LNCaP clone FGC (cell line): ENCODE measurements at regions not wholly inside any gene's neighbourhood (a gene's known extent, or its start where the extent isn't known, plus 50 kb on each side); places are given as distances from the start of the nearest gene placed in this dataset.
"Not testable (repeated sequence)": the region's sequence is repeated elsewhere in the genome, so short reads cannot be mapped to it uniquely, and the experiment has no call there.

Source experiments
- DNase-seq: peaks from one replicate; pipeline ENCODE4 v3.0.0-alpha.2; 2011; ENCODE audit warnings: low read depth
- H3K4me3 ChIP-seq: 2 replicates; pipeline ENCODE4 v1.5.1; 2011; ENCODE audit warnings: mild to moderate bottlenecking, low read depth, low read length, control low read depth
- TF ChIP-seq, protein P1 (sequence below): IDR thresholded peaks from 2 replicates; pipeline ENCODE4 v1.5.1; 2012; ENCODE audit warnings: mild to moderate bottlenecking; ENCODE audit not compliant: control insufficient read depth, insufficient read depth; ENCODE audit errors: extremely low read depth

DNA sequence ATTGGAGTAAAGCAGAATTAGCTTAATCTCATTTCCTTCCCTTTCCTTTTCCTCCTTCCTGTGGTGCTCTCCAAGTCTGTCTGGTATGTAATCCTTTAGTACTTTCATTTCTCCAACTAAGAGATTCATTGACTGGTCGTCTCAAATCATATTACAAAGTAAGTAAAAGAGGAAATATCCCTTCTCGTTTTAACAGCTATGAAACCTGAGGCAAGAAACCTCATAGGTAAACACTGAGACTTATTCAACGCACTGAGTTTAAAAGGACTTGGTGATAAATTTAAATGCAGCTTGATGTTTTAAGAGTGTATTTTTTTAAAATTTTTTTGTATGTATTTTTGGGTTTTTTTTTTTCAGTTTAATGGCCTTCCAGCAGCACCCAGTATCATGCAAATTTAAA is 117.2 kb upstream of the LRRC3B start:
- DNase-seq = no peak
- TF ChIP-seq, protein P1, sequence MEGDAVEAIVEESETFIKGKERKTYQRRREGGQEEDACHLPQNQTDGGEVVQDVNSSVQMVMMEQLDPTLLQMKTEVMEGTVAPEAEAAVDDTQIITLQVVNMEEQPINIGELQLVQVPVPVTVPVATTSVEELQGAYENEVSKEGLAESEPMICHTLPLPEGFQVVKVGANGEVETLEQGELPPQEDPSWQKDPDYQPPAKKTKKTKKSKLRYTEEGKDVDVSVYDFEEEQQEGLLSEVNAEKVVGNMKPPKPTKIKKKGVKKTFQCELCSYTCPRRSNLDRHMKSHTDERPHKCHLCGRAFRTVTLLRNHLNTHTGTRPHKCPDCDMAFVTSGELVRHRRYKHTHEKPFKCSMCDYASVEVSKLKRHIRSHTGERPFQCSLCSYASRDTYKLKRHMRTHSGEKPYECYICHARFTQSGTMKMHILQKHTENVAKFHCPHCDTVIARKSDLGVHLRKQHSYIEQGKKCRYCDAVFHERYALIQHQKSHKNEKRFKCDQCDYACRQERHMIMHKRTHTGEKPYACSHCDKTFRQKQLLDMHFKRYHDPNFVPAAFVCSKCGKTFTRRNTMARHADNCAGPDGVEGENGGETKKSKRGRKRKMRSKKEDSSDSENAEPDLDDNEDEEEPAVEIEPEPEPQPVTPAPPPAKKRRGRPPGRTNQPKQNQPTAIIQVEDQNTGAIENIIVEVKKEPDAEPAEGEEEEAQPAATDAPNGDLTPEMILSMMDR = no peak
- no peak overlapping the region for H3K4me3 ChIP-seq

DNA sequence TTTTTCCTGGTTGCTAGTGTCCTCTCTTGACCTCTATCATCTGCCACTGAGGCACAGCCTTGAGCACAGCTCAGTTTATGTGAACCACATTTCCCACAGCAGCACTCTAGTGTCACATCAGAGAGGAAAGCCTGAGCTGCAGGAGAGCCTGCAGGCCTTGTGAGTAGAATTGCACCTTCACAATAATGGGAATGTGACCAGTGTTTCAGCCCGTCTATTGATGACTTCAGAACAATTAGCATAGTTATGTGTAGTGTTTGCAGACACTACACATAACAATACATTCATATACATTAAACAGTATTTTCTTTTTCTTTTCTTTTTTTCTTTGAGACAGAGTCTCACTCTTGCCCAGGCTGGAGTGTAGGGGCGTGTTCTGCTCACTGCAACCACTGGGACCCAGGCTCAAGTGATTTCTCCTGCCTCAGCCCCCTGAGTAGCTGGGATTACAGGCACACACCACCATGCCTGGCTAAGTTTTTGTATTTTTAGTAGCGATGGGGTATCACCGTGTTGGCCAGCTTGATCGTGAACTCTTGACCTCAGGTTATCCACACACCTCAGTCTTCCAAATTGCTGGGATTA is 108.0 kb upstream of the LRRC3B start:
- DNase-seq, H3K4me3 ChIP-seq: not testable (repeated sequence)

DNA sequence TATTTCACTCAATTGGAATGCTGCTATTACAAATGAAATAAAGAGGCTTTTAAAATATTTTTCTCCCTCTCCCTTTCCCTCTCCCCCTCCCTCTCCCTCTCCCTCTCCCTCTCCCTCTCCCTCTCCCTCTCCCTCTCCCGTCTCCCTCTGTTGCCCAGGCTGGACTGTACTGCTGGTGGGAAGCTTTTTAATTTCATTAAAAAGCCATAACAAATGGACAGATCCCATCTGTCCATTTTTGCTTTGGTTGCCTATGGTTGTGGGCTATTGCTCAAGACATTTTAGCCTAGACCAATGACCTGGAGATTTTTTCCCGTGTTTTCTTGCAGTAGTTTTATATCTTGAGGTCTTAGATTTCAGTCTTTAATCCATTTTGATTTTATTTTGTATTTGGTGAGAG is 107.2 kb upstream of the LRRC3B start:
- no peak overlapping the region for H3K4me3 ChIP-seq
- DNase-seq = no peak
- TF ChIP-seq, protein P1 = no peak

DNA sequence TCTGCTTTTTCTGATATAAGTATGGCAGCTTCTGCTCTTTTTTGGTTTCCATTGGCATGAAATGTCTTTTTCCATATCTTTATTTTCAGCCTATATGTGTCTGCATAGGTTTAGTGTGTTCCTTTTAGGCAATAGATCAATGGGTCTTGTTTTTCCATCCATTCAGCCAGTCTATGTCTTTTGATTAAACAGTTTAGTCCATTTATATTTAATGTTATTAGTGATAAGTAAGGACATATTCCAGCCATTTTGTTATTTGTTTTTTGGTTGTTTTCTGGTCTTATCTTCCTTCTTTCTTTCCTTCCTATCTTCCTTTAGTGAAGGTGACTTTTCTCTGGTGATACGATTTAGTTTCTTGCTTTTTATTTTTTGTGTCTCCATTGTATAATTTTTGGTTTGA is 101.3 kb upstream of the LRRC3B start:
- H3K4me3 ChIP-seq = no peak overlapping the region
- no peak for DNase-seq
- TF ChIP-seq, protein P1 = no peak

DNA sequence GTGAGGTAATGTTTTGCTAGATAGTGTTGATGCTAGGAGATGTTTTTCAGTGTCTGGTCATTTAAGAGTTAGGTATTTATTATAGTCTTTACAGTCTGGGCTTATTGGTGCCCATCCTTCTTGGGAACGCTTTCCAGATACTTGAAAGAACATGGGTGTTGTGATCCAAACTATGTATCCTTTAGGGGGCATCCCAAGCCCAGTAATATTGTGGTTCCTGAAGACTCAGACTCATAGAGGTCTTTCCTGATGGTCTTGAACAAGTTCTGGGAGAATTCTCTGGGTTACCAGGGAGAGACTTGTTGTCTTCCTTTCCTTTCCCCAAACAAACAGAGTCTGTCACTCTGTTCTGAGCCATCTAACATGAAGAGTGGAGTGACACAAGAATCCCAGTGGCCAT is 99.7 kb upstream of the LRRC3B start:
- TF ChIP-seq, protein P1 = no peak
- no peak for DNase-seq
- no peak overlapping the region for H3K4me3 ChIP-seq

DNA sequence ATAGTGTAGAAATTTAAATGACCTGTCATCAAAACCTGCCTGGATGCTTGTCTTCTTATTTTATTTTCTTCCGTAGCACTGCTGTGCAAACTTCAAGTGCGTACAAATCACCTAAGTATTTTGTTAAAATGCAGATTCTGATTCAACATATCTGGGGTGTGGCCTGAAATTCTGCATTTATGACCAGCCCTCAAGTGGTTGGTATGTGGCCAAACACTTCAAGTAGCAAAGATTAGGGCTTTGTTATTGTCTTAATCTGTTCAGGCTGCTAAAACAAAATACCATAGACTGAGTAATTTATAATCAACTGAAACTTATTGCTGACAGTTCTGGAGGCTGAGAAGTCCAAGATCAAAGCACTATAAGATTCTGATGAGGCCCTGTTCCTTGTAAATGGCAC is 97.6 kb upstream of the LRRC3B start:
- no peak overlapping the region for H3K4me3 ChIP-seq
- TF ChIP-seq, protein P1 = no peak
- DNase-seq = no peak

DNA sequence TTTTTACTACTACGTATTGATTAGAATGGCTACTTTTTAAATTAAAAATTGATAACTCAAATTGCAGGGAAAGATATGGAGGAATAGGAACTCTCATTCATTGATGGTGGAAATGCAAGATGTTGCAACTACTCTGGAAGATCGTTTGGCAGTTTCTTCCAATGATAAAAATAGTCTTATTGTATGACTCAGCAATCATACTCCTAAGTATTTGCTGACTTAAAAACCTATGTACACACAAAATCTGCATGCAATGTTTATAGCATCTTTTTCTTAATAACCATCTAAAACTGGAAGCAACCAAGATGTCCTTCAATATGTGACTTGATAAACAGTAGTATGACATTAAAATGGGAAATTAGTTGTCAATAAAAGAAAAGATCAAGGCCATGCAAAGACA is 87.4 kb upstream of the LRRC3B start:
- TF ChIP-seq, protein P1 = no peak
- DNase-seq = no peak
- no peak overlapping the region for H3K4me3 ChIP-seq
